ENCODE measurements at regions not wholly inside any gene's neighbourhood (a gene's known extent, or its start where the extent isn't known, plus 50 kb on each side); places are given as distances from the start of the nearest gene placed in this dataset.

- TF ChIP-seq CTCF (IDR thresholded peaks at IDR 0.05) (no peak), POLR2A (IDR thresholded peaks at IDR 0.05) (no peak)
These were observed 289.5 kb upstream of the RGS6 start for GRCh38 chr14:71642715-71643114.

Data from uterus (tissue), 2 donors.